ENCODE measurements at regions not wholly inside any gene's neighbourhood (a gene's known extent, or its start where the extent isn't known, plus 50 kb on each side); places are given as distances from the start of the nearest gene placed in this dataset.

- H3K4me1 ChIP-seq, result no peaks in the 10 kb centered on the region
- no peaks in the 10 kb centered on the region for H3K9me3 ChIP-seq
- TF ChIP-seq CTCF (IDR thresholded peaks at IDR 0.05), result no peak
- H3K4me3 ChIP-seq, result no peak overlapping the region
- H3K36me3 ChIP-seq, result no peaks in the 10 kb centered on the region
- H3K27ac ChIP-seq, result no peak overlapping the region
- no peak for ATAC-seq
- intact Hi-C loops (cut with DNase I), result no loop called here
- no peaks in the 10 kb centered on the region for H3K27me3 ChIP-seq
- no peak for DNase-seq
Measured at GRCh38 chr1:233730809-233731208, 116.9 kb downstream of the KCNK1 start.

DNA sequence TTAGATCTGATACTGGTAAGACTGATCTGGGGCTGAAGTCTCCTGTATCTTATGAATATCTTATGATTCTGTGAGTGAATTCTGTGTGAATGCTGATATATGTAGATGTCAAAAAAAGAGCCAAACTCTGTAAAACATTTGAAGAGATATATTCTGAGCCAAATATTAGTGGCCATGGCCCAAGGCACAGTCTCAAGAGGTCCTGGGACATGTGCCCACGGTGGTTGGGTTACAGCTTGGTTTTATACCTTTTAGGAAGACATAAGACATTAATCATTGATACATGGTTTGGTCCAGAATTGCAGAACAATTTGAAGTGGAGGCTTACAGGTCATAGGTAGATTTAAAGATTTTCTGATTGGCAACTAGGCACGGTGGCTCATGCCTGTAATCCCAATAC is 118.3 kb downstream of the KCNK1 start:
- TF ChIP-seq CTCF (IDR thresholded peaks at IDR 0.05), result no peak
- no peak for ATAC-seq
- no peaks in the 10 kb centered on the region for H3K36me3 ChIP-seq
- H3K27ac ChIP-seq, result no peak overlapping the region
- no peak overlapping the region for H3K4me3 ChIP-seq
- intact Hi-C loops (cut with DNase I), result no loop called here
- no peaks in the 10 kb centered on the region for H3K4me1 ChIP-seq
- DNase-seq, result no peak
- no peaks in the 10 kb centered on the region for H3K27me3 ChIP-seq
- H3K9me3 ChIP-seq, result no peaks in the 10 kb centered on the region

DNA sequence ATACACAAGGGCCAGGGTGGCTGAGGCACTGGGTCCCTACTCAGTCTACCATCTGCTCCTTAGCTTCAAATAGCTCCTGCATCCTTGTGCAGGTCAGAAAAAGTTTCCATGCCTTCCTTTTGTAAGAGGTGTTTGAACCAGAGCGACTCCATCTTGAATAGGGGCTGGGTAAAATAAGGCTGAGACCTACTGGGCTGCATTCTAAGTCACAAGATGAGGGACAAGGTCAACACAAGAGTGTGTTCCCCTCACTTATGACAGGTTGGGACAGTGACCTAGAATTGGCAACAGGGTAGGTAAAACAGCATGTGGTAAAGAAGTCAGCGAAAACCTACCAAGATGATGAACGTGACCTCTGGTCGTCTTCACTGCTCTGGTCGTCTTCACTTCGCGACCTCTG is 120.5 kb downstream of the KCNK1 start:
- Histone ChIP-seq H3K9me3 (no peaks in the 10 kb centered on the region), H3K4me1 (no peaks in the 10 kb centered on the region), H3K27me3 (no peaks in the 10 kb centered on the region), H3K4me3 (no peak overlapping the region), H3K36me3 (no peaks in the 10 kb centered on the region), H3K27ac (no peak overlapping the region)
- DNase-seq (no peak), ATAC-seq (no peak)
- intact Hi-C loops (cut with DNase I), result no loop called here
- TF ChIP-seq CTCF (IDR thresholded peaks at IDR 0.05), result no peak

GRCh38 chr1:233735331-233735730 is 121.4 kb downstream of the KCNK1 start:
- ATAC-seq (no peak), DNase-seq (no peak)
- H3K4me1 ChIP-seq, result no peaks in the 10 kb centered on the region
- H3K4me3 ChIP-seq, result no peak overlapping the region
- TF ChIP-seq CTCF (IDR thresholded peaks at IDR 0.05), result no peak
- no peaks in the 10 kb centered on the region for H3K9me3 ChIP-seq
- H3K36me3 ChIP-seq, result no peaks in the 10 kb centered on the region
- H3K27ac ChIP-seq, result no peak overlapping the region
- no peaks in the 10 kb centered on the region for H3K27me3 ChIP-seq
- intact Hi-C loops (cut with DNase I), result no loop called here

- Histone ChIP-seq H3K4me3 (no peak overlapping the region), H3K36me3 (no peaks in the 10 kb centered on the region), H3K4me1 (no peaks in the 10 kb centered on the region), H3K9me3 (no peaks in the 10 kb centered on the region), H3K27ac (no peak overlapping the region), H3K27me3 (no peaks in the 10 kb centered on the region)
- DNase-seq, result no peak
- ATAC-seq, result peak; percentile 42
- intact Hi-C loops (cut with DNase I), result no loop called here
- TF ChIP-seq CTCF (IDR thresholded peaks at IDR 0.05), result no peak
Measured at GRCh38 chr1:233735847-233736246, 121.9 kb downstream of the KCNK1 start.
